Peyer's patch (tissue), 4 donors: ENCODE measurements at regions not wholly inside any gene's neighbourhood (a gene's known extent, or its start where the extent isn't known, plus 50 kb on each side); places are given as distances from the start of the nearest gene placed in this dataset.

Experiments used
- POLR2A ChIP-seq, 2 donors: fragments of 450-650 bp; IDR thresholded peaks; one replicate each; pipeline ENCODE4 v1.5.1; 2017; ENCODE audit warnings: antibody characterized with exemption in 2 of 2, mild to moderate bottlenecking in 2 of 2, moderate library complexity in 2 of 2
- TF ChIP-seq, protein P1 (sequence below), 6 experiments: fragments of 450-650 bp in 4 of 6; fragments of 200-600 bp in 2 of 6; sonication (generic) in 1 of 6; IDR thresholded peaks; one replicate each; pipeline ENCODE4 v1.5.1; 2017 to 2019; ENCODE audit warnings: antibody characterized with exemption in 6 of 6, mild to moderate bottlenecking in 3 of 6, moderate library complexity in 1 of 6

DNA sequence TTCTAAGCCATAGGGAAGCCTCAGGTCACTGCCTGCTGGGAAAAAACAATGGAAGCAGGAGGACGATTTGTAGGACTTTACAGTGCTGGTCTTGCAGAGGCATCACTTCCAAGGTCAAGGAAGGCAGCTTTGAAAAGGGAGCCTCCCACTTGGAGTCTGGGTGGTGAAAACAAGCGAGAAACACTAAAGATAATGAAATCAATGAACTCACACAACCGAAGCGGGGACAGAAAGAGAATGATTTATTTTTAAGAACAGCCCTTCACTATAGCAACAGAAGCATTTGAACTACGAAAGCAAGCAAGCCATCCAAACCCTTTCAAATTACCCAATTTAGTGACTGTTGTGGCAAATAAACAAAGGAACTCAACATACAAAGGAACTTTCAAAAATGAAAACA is 227.5 kb downstream of the THBS2 start:
- TF ChIP-seq POLR2A (IDR thresholded peaks at IDR 0.05), result no peak
- TF ChIP-seq, protein P1, sequence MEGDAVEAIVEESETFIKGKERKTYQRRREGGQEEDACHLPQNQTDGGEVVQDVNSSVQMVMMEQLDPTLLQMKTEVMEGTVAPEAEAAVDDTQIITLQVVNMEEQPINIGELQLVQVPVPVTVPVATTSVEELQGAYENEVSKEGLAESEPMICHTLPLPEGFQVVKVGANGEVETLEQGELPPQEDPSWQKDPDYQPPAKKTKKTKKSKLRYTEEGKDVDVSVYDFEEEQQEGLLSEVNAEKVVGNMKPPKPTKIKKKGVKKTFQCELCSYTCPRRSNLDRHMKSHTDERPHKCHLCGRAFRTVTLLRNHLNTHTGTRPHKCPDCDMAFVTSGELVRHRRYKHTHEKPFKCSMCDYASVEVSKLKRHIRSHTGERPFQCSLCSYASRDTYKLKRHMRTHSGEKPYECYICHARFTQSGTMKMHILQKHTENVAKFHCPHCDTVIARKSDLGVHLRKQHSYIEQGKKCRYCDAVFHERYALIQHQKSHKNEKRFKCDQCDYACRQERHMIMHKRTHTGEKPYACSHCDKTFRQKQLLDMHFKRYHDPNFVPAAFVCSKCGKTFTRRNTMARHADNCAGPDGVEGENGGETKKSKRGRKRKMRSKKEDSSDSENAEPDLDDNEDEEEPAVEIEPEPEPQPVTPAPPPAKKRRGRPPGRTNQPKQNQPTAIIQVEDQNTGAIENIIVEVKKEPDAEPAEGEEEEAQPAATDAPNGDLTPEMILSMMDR (IDR thresholded peaks at IDR 0.05), result no peak
